PC-3 (cell line): ENCODE measurements at regions not wholly inside any gene's neighbourhood (a gene's known extent, or its start where the extent isn't known, plus 50 kb on each side); places are given as distances from the start of the nearest gene placed in this dataset.

Source experiments
- EZH2phosphoT487 ChIP-seq: fragments of 300-600 bp; sonication (generic); IDR thresholded peaks from 2 replicates; pipeline ENCODE4 v1.6.1; 2018; ENCODE audit warnings: mild to moderate bottlenecking, antibody characterized with exemption, low read length, borderline replicate concordance
- TF ChIP-seq, protein P1 (sequence below): fragments of 300-600 bp; sonication (generic); conservative IDR thresholded peaks from 2 replicates; pipeline ENCODE4 v1.5.1; 2017; ENCODE audit warnings: antibody characterized with exemption, low read depth, mild to moderate bottlenecking, low read length

DNA sequence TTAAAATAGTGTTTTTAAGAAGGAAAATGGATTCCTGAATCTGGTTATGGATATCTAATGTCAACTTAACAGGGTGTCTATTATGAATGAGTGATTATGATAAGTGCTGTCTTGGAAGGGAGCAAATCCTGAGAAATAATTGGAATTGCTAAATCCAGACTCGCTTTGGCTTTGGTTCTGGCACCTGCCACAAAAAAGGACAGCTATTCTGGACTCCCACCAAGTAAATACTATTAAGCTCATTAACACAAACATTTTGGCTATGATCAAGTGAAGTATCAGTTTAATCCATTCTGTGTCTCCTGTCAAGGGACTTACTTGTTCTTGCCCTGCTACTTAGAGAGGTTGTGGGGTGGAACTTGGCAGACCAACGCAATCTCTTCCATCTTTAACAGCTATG, 403.7 kb downstream of the CENPC start:
- TF ChIP-seq, protein P1, sequence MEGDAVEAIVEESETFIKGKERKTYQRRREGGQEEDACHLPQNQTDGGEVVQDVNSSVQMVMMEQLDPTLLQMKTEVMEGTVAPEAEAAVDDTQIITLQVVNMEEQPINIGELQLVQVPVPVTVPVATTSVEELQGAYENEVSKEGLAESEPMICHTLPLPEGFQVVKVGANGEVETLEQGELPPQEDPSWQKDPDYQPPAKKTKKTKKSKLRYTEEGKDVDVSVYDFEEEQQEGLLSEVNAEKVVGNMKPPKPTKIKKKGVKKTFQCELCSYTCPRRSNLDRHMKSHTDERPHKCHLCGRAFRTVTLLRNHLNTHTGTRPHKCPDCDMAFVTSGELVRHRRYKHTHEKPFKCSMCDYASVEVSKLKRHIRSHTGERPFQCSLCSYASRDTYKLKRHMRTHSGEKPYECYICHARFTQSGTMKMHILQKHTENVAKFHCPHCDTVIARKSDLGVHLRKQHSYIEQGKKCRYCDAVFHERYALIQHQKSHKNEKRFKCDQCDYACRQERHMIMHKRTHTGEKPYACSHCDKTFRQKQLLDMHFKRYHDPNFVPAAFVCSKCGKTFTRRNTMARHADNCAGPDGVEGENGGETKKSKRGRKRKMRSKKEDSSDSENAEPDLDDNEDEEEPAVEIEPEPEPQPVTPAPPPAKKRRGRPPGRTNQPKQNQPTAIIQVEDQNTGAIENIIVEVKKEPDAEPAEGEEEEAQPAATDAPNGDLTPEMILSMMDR = no peak
- no peak for TF ChIP-seq EZH2phosphoT487
